ENCODE measurements at regions not wholly inside any gene's neighbourhood (a gene's known extent, or its start where the extent isn't known, plus 50 kb on each side); places are given as distances from the start of the nearest gene placed in this dataset.

DNA sequence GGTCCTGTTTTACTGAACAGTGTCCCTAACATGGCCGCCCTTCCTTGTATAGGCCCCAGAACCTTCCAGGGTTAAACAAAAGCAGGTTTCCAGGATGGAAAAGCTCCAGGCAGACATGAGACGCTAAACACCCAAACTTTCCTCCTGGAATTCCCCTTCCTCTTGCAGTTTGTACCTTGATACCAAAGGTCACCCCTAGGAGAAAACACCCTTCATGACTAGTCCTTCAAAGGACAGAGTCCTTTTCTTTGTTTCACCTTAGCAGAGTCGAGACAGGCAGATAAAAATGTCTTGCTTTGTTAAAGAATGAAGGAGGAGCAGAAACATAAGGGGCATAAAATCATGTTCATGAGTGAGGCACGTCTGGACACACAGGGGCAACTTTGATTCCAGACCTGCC lies 247.5 kb downstream of the BCOR start:
- no peak for TF ChIP-seq REST (IDR thresholded peaks at IDR 0.05; ENCODE audit: low read depth)
- TF ChIP-seq TAF1 (IDR thresholded peaks at IDR 0.05; ENCODE audit: low read depth), result no peak
- no peak for TF ChIP-seq CEBPB (IDR thresholded peaks at IDR 0.05)
- no peak for TF ChIP-seq TCF12 (IDR thresholded peaks at IDR 0.05; ENCODE audit: low read depth)
- no peak for TF ChIP-seq TEAD4 (IDR thresholded peaks at IDR 0.05)
- TF ChIP-seq EP300 (IDR thresholded peaks at IDR 0.05; ENCODE audit: borderline replicate concordance), result no peak
- TF ChIP-seq ZBTB7A (IDR thresholded peaks at IDR 0.05; ENCODE audit: low read depth), result no peak
- no peak for TF ChIP-seq NFIC (IDR thresholded peaks at IDR 0.05)

All from Ishikawa (cell line).